Stimulated activated CD8-positive, alpha-beta memory T cell treated with anti-CD3 and anti-CD28 coated beads, Interleukin-15, amount 100 ng/mL, for 1 hour (primary cell): ENCODE measurements at regions not wholly inside any gene's neighbourhood (a gene's known extent, or its start where the extent isn't known, plus 50 kb on each side); places are given as distances from the start of the nearest gene placed in this dataset.
"Not testable (repeated sequence)": the region's sequence is repeated elsewhere in the genome, so short reads cannot be mapped to it uniquely, and the experiment has no call there.

Experiments used
- DNase-seq: peaks from one replicate; pipeline ENCODE4 v3.0.0-alpha.2; 2020; ENCODE audit warnings: low read depth

DNA sequence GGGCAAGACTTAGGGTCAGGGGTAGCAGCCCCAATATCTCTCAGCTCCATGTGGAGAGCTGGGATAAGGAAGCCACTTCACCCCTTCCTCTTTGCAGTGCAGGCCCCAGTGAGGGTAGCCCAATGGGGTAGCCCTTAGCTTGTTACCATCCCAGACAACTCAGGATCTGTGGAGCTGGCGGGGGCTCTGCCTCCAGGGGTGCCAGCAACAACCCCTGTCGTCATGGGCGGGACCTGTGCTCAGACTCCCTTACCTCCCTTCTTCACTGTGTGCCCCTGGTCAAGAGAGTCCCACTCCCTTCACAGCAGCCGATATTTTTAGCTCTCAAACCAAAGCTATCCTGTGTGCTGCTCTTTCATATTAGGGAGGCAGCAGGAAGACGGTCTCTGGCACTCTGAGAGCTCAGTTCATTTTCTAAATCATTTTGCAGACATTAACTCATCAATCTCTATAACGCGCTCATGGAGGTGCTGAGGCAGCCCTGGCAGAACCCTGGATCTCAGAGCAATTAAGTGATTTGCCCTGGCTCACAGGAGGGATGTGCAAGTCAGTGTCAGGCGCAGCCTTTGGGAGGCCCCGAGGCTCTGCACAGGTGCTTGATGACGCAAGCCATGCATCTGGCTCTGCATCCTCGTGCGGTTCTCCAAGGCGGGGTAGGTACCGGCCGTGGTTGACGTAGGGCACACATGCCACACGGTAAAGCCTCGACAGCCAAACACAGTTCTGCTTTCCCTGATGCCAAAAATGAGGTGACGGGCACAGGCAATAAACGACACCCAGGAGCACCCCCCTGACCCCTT is 357.6 kb downstream of the SHANK2 start:
- DNase-seq = no peak

GRCh38 chr11:70895366-70895670 is 357.1 kb downstream of the SHANK2 start:
- DNase-seq = no peak

DNA sequence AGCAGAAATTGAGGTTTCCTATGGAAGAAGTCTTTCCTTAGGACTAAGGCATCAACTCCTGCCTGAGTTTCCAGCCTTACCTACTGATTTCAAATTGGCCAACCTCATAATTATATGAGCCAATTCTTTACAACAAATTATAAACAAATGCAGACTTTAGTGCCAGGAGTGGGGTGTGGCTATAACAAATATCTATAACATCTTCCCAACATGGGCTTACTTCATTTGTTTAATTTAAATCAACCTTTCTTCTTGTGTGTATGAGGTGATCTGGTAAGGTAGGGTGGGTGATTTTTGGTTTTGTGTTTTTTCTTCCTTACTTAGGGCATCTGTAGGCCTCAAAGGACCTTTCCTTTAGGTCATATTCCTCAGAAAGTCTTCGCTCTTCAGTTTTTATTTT is 354.9 kb downstream of the SHANK2 start:
- no peak for DNase-seq

- DNase-seq = no peak
Observed at GRCh38 chr11:70899616-70900015, 352.8 kb downstream of the SHANK2 start.

- DNase-seq = no peak
Observed at GRCh38 chr11:70900540-70900939, 351.8 kb downstream of the SHANK2 start.

- no peak for DNase-seq
Observed at GRCh38 chr11:70901951-70902521, 350.3 kb downstream of the SHANK2 start.

- not testable (repeated sequence) for DNase-seq
Observed at GRCh38 chr11:70903229-70903628, 349.1 kb downstream of the SHANK2 start.

GRCh38 chr11:70906101-70906500 is 346.3 kb downstream of the SHANK2 start:
- DNase-seq = no peak

- DNase-seq = no peak
Observed at GRCh38 chr11:70908223-70908622, 344.2 kb downstream of the SHANK2 start.

DNA sequence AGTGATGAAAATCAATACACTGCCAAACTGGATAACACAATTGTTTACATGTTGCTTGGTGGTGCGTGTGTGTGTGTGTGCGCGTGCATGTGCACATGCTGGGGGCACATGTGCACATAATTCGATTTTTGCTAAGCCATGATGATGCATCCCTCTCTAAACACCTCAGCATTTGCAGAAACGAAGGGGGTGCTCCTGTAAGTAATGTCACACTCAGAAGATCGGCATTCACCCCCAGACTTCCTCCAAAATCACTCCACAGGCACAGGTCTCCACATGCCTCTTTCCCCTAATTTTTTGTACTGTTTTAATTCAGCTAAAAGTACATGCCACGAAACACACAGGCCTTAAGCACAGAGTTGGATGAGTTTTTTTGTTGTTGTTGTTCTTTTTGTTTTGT is 341.5 kb downstream of the SHANK2 start:
- DNase-seq = no peak

GRCh38 chr11:70912226-70912840 is 340.0 kb downstream of the SHANK2 start:
- DNase-seq = no peak

DNA sequence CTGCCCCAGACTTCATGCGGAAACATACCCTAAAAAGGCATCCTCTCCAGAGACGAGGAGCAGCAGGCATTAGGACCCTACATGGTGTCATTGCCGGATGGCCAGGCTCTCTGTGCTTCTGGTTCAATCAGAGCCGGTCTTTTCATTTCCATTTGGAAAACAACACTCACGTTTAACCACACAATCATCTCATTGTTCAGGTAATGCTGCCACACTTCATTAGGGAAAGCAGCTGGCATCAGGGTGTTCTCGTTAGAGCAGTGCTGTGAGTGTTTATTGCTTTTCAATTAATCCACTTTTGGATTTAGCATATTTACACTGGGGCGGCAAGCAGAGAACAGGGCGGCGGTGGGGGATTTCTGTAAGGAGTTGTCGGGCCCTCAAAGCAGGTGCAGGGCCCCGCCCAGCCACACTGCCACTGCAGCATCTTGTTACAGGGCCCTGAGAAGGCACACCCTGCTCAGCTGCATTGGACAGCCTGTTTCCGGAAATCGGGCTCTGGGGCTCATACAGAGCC is 338.6 kb downstream of the SHANK2 start:
- DNase-seq = no peak

DNA sequence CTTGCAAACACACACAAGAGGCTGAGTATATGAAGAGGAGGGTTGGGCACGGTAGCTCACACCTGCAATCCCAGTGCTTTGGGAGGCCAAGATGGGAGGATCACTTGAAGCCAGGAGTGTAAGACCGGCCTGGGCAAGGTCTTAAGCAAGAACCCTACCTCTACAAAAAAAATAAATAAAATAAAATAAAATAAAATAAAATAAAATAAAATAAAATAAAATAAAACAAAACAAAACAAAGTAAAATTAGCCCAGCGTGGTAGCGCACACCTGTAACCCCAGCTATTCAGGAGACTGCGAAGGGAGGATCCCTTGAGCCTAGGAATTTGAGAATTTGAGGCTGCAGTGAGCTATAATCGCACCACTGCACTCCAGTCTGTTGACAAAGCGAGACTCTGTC is 337.9 kb downstream of the SHANK2 start:
- no peak for DNase-seq

GRCh38 chr11:70915158-70915985 is 337.0 kb downstream of the SHANK2 start:
- DNase-seq = no peak

GRCh38 chr11:70916351-70916750 is 336.0 kb downstream of the SHANK2 start:
- DNase-seq = no peak

- no peak for DNase-seq
Observed at GRCh38 chr11:70918242-70918641, 334.1 kb downstream of the SHANK2 start.

DNA sequence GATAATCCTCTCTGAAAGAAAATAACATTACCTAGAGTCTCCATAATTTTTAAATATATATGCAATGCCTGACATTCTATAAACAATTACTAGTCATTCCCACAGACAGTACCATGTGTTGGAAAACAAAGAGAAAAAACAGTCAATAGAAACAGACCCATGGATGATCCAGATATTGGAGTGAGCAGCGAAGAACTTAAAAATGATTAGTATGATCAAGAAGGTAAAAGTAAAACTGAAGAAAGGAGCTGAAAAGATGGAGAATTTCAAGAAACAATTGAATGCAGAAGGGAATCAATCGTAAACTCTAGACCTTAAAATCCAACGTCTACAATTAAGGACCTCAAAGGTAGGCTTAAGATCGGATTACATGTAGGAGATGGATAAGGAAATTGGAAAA is 330.6 kb downstream of the SHANK2 start:
- no peak for DNase-seq

- DNase-seq = no peak
Observed at GRCh38 chr11:70924108-70924507, 328.3 kb downstream of the SHANK2 start.

GRCh38 chr11:70925238-70925637 is 327.1 kb downstream of the SHANK2 start:
- DNase-seq = no peak

DNA sequence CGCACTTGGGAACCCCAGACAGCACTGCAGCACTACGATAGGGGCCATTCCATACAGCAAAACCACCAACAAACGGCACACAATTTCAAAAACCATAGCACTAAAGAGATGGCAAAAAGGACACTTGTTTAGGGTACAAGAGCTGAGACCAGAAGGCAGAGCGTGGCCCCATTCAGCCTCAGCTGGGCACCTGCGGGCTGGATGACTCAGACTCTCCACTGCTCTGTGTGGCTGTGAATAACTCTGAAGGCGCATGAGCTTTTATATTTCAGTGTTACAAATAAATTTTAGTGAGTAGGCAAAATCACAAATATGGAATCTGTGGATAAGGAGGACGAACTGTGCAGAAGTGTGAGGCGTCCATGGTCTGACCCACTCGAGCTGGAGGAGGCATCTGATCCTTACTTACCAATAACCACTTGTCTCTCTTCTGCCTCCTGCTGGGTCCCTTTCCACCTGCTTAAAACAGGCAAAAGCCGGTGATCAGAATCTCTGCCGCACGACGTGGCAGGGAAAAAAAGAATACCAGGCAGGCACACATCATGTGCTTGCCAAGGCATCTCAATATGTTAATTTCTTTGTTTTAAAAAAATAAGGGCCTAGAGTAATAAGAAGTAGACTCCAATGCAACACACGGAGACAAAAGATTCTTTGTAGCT is 325.7 kb downstream of the SHANK2 start:
- no peak for DNase-seq

DNA sequence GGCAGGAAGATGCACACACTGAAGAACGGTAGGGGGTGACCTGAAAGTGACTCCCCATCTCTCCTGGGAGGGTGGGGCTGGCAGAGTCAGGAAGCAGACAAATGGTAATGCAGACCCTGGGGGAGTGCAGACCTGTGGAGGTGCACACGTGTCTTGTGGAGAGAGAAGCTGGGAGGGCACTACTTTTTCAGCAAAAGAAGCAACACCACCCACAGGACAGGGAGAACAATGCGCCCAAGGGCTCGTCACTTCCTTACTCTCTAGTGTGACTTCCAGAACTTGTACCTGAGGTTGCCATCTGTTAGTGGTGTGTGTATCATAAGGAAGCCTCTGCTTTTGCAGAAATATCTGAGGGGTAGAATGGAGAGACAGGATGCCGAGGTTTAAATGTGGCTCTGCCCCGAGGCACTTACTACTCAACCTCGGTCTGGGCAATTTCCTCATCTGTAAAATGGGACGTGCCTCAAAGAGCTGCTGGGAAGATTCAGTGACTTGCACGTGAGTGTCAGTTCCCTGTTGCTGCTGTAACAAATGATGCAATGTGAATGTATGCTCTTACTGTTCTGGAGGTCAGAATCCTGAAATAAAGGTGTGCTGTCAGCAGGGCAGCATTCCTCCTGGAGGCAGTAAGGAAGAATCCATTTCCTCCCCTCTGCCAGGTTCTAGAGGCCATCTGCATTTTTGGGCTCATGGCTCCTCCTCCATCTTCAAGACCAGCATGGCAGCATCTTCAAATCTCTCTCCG is 323.4 kb downstream of the SHANK2 start:
- DNase-seq = no peak
